Hepatocyte (in vitro differentiated cells): ENCODE measurements at regions not wholly inside any gene's neighbourhood (a gene's known extent, or its start where the extent isn't known, plus 50 kb on each side); places are given as distances from the start of the nearest gene placed in this dataset.

Experiments
- CTCF ChIP-seq: fragments of 200-600 bp; sonication (generic); IDR thresholded peaks from 2 replicates; pipeline ENCODE4 v1.5.1; 2016; ENCODE audit warnings: antibody characterized with exemption, mild to moderate bottlenecking; ENCODE audit not compliant: poor library complexity
- EZH2 ChIP-seq: fragments of 200-600 bp; sonication (generic); IDR thresholded peaks from 2 replicates; pipeline ENCODE4 v1.6.1; 2016; ENCODE audit warnings: antibody characterized with exemption, mild to moderate bottlenecking, borderline replicate concordance
- EZH2phosphoT487 ChIP-seq: fragments of 200-600 bp; sonication (generic); IDR thresholded peaks from one replicate; pipeline ENCODE4 v1.6.1; 2018; ENCODE audit warnings: antibody characterized with exemption, mild to moderate bottlenecking, low read depth, moderate library complexity; ENCODE audit not compliant: unreplicated experiment, severe bottlenecking

GRCh38 chr1:30607723-30608122, 115.7 kb downstream of the MATN1 start:
- TF ChIP-seq CTCF (no peak), EZH2 (no peak), EZH2phosphoT487 (no peak)
